HepG2 (cell line): ENCODE measurements at regions not wholly inside any gene's neighbourhood (a gene's known extent, or its start where the extent isn't known, plus 50 kb on each side); places are given as distances from the start of the nearest gene placed in this dataset.

Experiments used
- ATAC-seq: fragments of 200-7000 bp; cut with Tn5 transposase; 3 replicates; pipeline ENCODE4 v1.9.1; 2020; ENCODE audit warnings: mild to moderate bottlenecking, moderate library complexity
- BruUV-seq: library from RNA; stranded (reverse); fragments of 400-500 nt; replicated peaks from 2 replicates; lab custom pipeline; 2021; lab: Mats Ljungman, UMichigan
- CTCF ChIA-PET: fragments of 300-600 bp; formaldehyde crosslinking; extraction: SDS; loops from one replicate; lab custom pipeline; 2021; ENCODE audit warnings: low total read pairs, inconsistent platforms, low intra/inter-chr PET ratio; lab: Yijun Ruan, JAX
- POLR2A ChIA-PET: fragments of 350-600 bp; sonication (Branson Sonifier 250); formaldehyde crosslinking; loops from one replicate; lab custom pipeline; 2020; ENCODE audit warnings: antibody characterized with exemption, inconsistent platforms; lab: Yijun Ruan, JAX
- DNase-seq: peaks from one replicate; pipeline ENCODE4 v3.0.0-alpha.2; 2015; ENCODE audit warnings: low spot score
- FAIRE-seq: peaks from 3 replicates; lab custom pipeline; 2011; peaks lifted over from hg19 to GRCh38; lab: Jason Lieb, UNC
- H2AFZ ChIP-seq: one replicate; pipeline ENCODE4 v1.6.1; 2011; ENCODE audit warnings: low read length, inconsistent platforms
- H3K27ac ChIP-seq: fragments of 300-600 bp; 3 replicates; pipeline ENCODE4 v1.8.0; 2011; ENCODE audit warnings: mixed run types, mild to moderate bottlenecking, mixed read lengths, low read length, inconsistent platforms; ENCODE audit not compliant: insufficient read depth; ENCODE audit errors: extremely low read length
- H3K27me3 ChIP-seq, 2 experiments: fragments of 200-600 bp in 1 of 2; 2 replicates in 1 of 2; 3 replicates in 1 of 2; pipeline versions ENCODE4 v1.6.0 to v1.8.0; 2011; ENCODE audit warnings: low read length in 2 of 2, mild to moderate bottlenecking in 2 of 2, moderate library complexity in 2 of 2, inconsistent platforms in 1 of 2; ENCODE audit not compliant: insufficient read depth in 2 of 2, control insufficient read depth in 1 of 2
- H3K36me3 ChIP-seq, 2 experiments: fragments of 200-600 bp in 1 of 2; replicated peaks in 1 of 2; 2 replicates in 1 of 2; 3 replicates in 1 of 2; pipeline versions ENCODE4 v1.5.1 to v1.8.0; 2011; ENCODE audit warnings: low read length in 2 of 2, inconsistent platforms in 1 of 2; ENCODE audit not compliant: insufficient read depth in 2 of 2, control insufficient read depth in 1 of 2
- H3K4me1 ChIP-seq: 2 replicates; pipeline ENCODE4 v1.5.1; 2012; ENCODE audit warnings: low read length, inconsistent platforms; ENCODE audit not compliant: insufficient read depth
- H3K4me2 ChIP-seq: 2 replicates; pipeline ENCODE4 v1.6.0; 2011; ENCODE audit warnings: low read depth, low read length, inconsistent platforms
- H3K4me3 ChIP-seq, 3 experiments: fragments of 200-600 bp in 1 of 3; sonication (generic), shearing (Covaris generic) in 1 of 3; replicated peaks in 1 of 3; 2 replicates each; pipeline ENCODE4 v1.5.1; 2011 to 2016; ENCODE audit warnings: low read length in 3 of 3, inconsistent platforms in 2 of 3, low read depth in 2 of 3, mild to moderate bottlenecking in 2 of 3, control low read depth in 1 of 3, mixed read lengths in 1 of 3; ENCODE audit not compliant: insufficient read depth in 1 of 3
- H3K79me2 ChIP-seq: one replicate; pipeline ENCODE4 v1.6.1; 2011; ENCODE audit warnings: low read length, inconsistent platforms; ENCODE audit not compliant: insufficient read depth
- H3K9ac ChIP-seq: 2 replicates; pipeline ENCODE4 v1.6.0; 2011; ENCODE audit warnings: mild to moderate bottlenecking, low read depth, low read length, inconsistent platforms; ENCODE audit not compliant: insufficient read depth
- H3K9me3 ChIP-seq: 2 replicates; pipeline ENCODE4 v1.5.1; 2012; ENCODE audit warnings: mild to moderate bottlenecking, low read length
- H4K20me1 ChIP-seq: 2 replicates; pipeline ENCODE4 v1.6.0; 2011; ENCODE audit warnings: inconsistent platforms, mild to moderate bottlenecking, low read length, moderate library complexity; ENCODE audit not compliant: insufficient read depth
- JARID2 ChIP-seq: sonication (generic); formaldehyde crosslinking; IDR thresholded peaks from 2 replicates; pipeline ENCODE4 v1.8.1; 2023; ENCODE audit warnings: missing genetic modification reagents, inconsistent platforms; ENCODE audit not compliant: insufficient replicate concordance
- ZNF230 ChIP-seq: sonication (generic); formaldehyde crosslinking; IDR thresholded peaks from 2 replicates; pipeline ENCODE4 v1.4.0; 2020; ENCODE audit warnings: mild to moderate bottlenecking, missing genetic modification reagents
- ZNF335 ChIP-seq: sonication (generic); formaldehyde crosslinking; IDR thresholded peaks from 2 replicates; pipeline ENCODE4 v1.4.0; 2020; ENCODE audit warnings: missing genetic modification reagents
- WGBS: methylation state at CpG from one replicate; pipeline ENCODE4 v1.1.6; 2017; ENCODE audit warnings: low lambda C conversion rate; 5-methylcytosine and 5-hydroxymethylcytosine counted together
- in situ Hi-C: cut with HindIII; loops from 2 replicates; pipeline ENCODE4 v1.10.0; 2017; ENCODE audit warnings: low pct_unique_long_range_greater_than_20kb; ENCODE audit not compliant: extremely low pct_ligation_motif_present
- intact Hi-C: fragments of 100-400 bp; cut with micrococcal nuclease; formaldehyde crosslinking; loops from one replicate; pipeline ENCODE4 v1.10.0; 2022; ENCODE audit not compliant: unreplicated experiment
- TF ChIP-seq, protein P1 (sequence below): IDR thresholded peaks from 2 replicates; pipeline ENCODE4 v1.6.1; 2016; ENCODE audit warnings: missing biosample characterization, missing genetic modification reagents, low read depth
- TF ChIP-seq, protein P2 (sequence below): sonication (generic); formaldehyde crosslinking; IDR thresholded peaks from 2 replicates; pipeline ENCODE4 v1.4.0; 2020; ENCODE audit warnings: missing genetic modification reagents, borderline replicate concordance
- TF ChIP-seq, protein P3 (sequence below): sonication (generic); formaldehyde crosslinking; IDR thresholded peaks from 2 replicates; pipeline ENCODE4 v1.4.0; 2020; ENCODE audit warnings: mild to moderate bottlenecking, missing genetic modification reagents

DNA sequence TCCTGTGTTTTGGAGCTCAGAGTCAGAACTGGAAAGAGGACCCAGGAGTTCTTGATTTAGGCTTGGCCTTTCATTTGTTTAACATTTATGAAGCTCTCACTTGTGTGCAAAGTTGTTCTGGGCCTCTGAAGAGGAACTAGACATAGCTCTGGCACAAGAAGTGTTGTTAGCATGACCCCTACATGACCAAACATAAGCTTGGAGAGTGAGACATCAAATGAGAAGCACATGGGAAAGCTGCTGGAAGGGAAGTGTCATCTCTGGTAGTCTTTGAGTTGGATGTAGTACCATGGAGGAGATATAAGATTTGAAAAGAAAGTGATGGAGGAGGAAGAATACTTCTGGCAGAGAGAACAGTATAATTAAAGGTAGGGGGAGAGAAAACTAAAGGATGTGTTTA is 370.1 kb downstream of the ADRA2A start (continued):
- TF ChIP-seq, protein P1, sequence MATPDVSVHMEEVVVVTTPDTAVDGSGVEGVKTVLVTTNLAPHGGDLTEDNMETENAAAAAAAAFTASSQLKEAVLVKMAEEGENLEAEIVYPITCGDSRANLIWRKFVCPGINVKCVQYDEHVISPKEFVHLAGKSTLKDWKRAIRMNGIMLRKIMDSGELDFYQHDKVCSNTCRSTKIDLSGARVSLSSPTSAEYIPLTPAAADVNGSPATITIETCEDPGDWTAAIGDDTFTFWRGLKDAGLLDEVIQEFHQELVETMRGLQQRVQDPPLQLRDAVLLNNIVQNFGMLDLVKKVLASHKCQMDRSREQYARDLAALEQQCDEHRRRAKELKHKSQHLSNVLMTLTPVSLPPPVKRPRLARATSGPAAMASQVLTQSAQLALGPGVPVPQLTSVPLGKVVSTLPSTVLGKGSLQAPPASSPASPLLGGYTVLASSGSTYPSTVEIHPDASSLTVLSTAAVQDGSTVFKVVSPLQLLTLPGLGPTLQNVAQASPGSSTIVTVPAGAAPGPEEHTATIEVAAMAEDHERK (CRISPR knock-in tag) = no peak
- no peak for TF ChIP-seq ZNF230
- no peak for TF ChIP-seq JARID2
- TF ChIP-seq, protein P2, sequence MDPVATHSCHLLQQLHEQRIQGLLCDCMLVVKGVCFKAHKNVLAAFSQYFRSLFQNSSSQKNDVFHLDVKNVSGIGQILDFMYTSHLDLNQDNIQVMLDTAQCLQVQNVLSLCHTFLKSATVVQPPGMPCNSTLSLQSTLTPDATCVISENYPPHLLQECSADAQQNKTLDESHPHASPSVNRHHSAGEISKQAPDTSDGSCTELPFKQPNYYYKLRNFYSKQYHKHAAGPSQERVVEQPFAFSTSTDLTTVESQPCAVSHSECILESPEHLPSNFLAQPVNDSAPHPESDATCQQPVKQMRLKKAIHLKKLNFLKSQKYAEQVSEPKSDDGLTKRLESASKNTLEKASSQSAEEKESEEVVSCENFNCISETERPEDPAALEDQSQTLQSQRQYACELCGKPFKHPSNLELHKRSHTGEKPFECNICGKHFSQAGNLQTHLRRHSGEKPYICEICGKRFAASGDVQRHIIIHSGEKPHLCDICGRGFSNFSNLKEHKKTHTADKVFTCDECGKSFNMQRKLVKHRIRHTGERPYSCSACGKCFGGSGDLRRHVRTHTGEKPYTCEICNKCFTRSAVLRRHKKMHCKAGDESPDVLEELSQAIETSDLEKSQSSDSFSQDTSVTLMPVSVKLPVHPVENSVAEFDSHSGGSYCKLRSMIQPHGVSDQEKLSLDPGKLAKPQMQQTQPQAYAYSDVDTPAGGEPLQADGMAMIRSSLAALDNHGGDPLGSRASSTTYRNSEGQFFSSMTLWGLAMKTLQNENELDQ (CRISPR knock-in tag) = no peak

DNA sequence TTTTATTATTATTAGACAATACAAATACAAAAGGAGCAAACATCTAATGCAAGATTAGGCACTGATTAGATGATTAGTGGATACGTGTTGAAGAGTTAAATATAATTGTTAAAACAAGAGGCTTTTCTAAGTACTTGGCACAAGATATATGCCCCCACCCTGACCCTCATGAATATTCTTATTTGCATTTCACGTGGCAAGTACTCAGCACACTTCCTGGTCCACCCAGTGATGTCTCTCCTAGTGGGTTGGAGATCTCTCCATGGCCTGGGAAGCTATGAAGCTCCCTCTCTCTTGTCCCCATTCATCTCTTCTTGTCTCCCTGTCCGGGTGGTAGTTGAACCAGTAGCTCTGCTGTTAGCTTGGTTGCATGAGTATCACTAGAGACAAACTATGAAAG is 375.3 kb downstream of the ADRA2A start:
- TF ChIP-seq, protein P3, sequence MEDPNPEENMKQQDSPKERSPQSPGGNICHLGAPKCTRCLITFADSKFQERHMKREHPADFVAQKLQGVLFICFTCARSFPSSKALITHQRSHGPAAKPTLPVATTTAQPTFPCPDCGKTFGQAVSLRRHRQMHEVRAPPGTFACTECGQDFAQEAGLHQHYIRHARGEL (CRISPR knock-in tag) = no peak
- no peak for TF ChIP-seq ZNF335
- TF ChIP-seq, all 625 proteins: peak for 0
- Histone ChIP-seq H2AFZ (no peak overlapping the region), H3K27me3 (no peaks in the 10 kb centered on the region), H3K27ac (no peak overlapping the region), H3K4me1 (no peaks in the 10 kb centered on the region), H3K4me2 (no peak overlapping the region), H3K36me3 (no peaks in the 10 kb centered on the region), H3K4me3 (no peak overlapping the region), H3K9me3 (no peaks in the 10 kb centered on the region), H3K79me2 (no peaks in the 10 kb centered on the region), H3K9ac (no peak overlapping the region), H4K20me1 (no peaks in the 10 kb centered on the region)
- no peak for ATAC-seq
- intact Hi-C loops = no loop called here
- CTCF ChIA-PET = no interaction called here
- DNase-seq = no peak
- no peak for FAIRE-seq
- POLR2A ChIA-PET = no interaction called here
- 0% methylated on average over 2 of the region's 3 CpGs for whole genome bisulfite sequencing
- in situ Hi-C loops = no loop called here
- BruUV-seq = no TSS peak
